H1 (cell line): ENCODE measurements at regions not wholly inside any gene's neighbourhood (a gene's known extent, or its start where the extent isn't known, plus 50 kb on each side); places are given as distances from the start of the nearest gene placed in this dataset.

ENCODE experiments used
- CTCF ChIA-PET: fragments of 300-600 bp; sonication (Branson Sonifier 250); formaldehyde crosslinking; loops from one replicate; lab custom pipeline; 2021; ENCODE audit not compliant: partially characterized antibody; lab: Charles Lee
- POLR2A ChIA-PET: fragments of 300-600 bp; sonication (Branson Sonifier 250); formaldehyde crosslinking; loops from one replicate; lab custom pipeline; 2021; ENCODE audit warnings: inconsistent platforms; ENCODE audit not compliant: partially characterized antibody; lab: Charles Lee
- DNase-seq, 2 experiments: peaks; one replicate each; pipeline versions ENCODE4 v3.0.0 to v3.0.0-alpha.2; 2010 to 2022; ENCODE audit warnings: low spot score in 2 of 2, low read depth in 1 of 2, mixed read lengths in 1 of 2
- FAIRE-seq: peaks from 2 replicates; lab custom pipeline; 2011; peaks lifted over from hg19 to GRCh38; lab: Jason Lieb, UNC
- H2AFZ ChIP-seq: 2 replicates; pipeline ENCODE4 v1.8.1; 2012; ENCODE audit warnings: low read length, inconsistent platforms
- H2AK5ac ChIP-seq: 2 replicates; pipeline ENCODE4 v1.6.1; 2013; ENCODE audit warnings: low read depth, low read length
- H2BK120ac ChIP-seq: replicated peaks from 2 replicates; pipeline ENCODE3; 2013; ENCODE audit warnings: low read depth, low read length, inconsistent platforms
- H2BK12ac ChIP-seq: 2 replicates; pipeline ENCODE4 v1.6.1; 2013; ENCODE audit warnings: low read depth, low read length
- H2BK15ac ChIP-seq: 2 replicates; pipeline ENCODE4 v1.6.1; 2013; ENCODE audit warnings: low read length
- H2BK20ac ChIP-seq: 2 replicates; pipeline ENCODE4 v1.6.1; 2013; ENCODE audit warnings: low read length
- H2BK5ac ChIP-seq: 2 replicates; pipeline ENCODE4 v1.6.1; 2013; ENCODE audit warnings: low read depth, low read length
- H3K14ac ChIP-seq: 2 replicates; pipeline ENCODE4 v1.6.1; 2013; ENCODE audit warnings: inconsistent platforms; ENCODE audit not compliant: insufficient read length
- H3K18ac ChIP-seq: 2 replicates; pipeline ENCODE4 v1.6.1; 2013; ENCODE audit warnings: low read length; ENCODE audit errors: extremely low read depth
- H3K23ac ChIP-seq: 2 replicates; pipeline ENCODE4 v1.6.1; 2013; ENCODE audit warnings: inconsistent platforms; ENCODE audit not compliant: insufficient read length
- H3K23me2 ChIP-seq: 2 replicates; pipeline ENCODE4 v1.6.1; 2013; ENCODE audit warnings: low read depth, low read length
- H3K27ac ChIP-seq: 2 replicates; pipeline ENCODE4 v1.6.1; 2011; ENCODE audit warnings: low read depth, low read length, inconsistent platforms
- H3K27me3 ChIP-seq, 4 experiments: replicated peaks in 1 of 4; 1 replicate in 1 of 4; 2 replicates in 3 of 4; pipeline versions ENCODE4 v1.6.1 to v1.8.1; 2011 to 2013; ENCODE audit warnings: low read length in 3 of 4, mild to moderate bottlenecking in 3 of 4, inconsistent platforms in 2 of 4, mixed read lengths in 2 of 4, moderate library complexity in 1 of 4; ENCODE audit not compliant: control insufficient read depth in 3 of 4, insufficient read depth in 3 of 4; ENCODE audit errors: extremely low read depth in 1 of 4
- H3K36me3 ChIP-seq, 4 experiments: 2 replicates each; pipeline versions ENCODE4 v1.6.1 to v1.8.1; 2011 to 2013; ENCODE audit warnings: mild to moderate bottlenecking in 4 of 4, low read length in 3 of 4, moderate library complexity in 2 of 4, control low read depth in 1 of 4, inconsistent platforms in 1 of 4; ENCODE audit not compliant: insufficient read depth in 4 of 4, control insufficient read depth in 2 of 4
- H3K4ac ChIP-seq: replicated peaks from 2 replicates; pipeline ENCODE3; 2013; ENCODE audit warnings: low read length, low read depth, mixed read lengths, inconsistent platforms; ENCODE audit not compliant: insufficient read length
- H3K4me1 ChIP-seq, 4 experiments: replicated peaks in 1 of 4; 1 replicate in 1 of 4; 2 replicates in 3 of 4; pipeline versions ENCODE4 v1.6.1 to v1.8.1; 2011 to 2013; ENCODE audit warnings: low read length in 3 of 4, inconsistent platforms in 2 of 4, mixed read lengths in 1 of 4; ENCODE audit not compliant: insufficient read depth in 4 of 4, control insufficient read depth in 3 of 4
- H3K4me2 ChIP-seq, 2 experiments: 2 replicates each; pipeline versions ENCODE4 v1.6.1 to v1.8.1; 2011 to 2013; ENCODE audit warnings: low read depth in 2 of 2, low read length in 2 of 2, control low read depth in 1 of 2, inconsistent platforms in 1 of 2, mild to moderate bottlenecking in 1 of 2; ENCODE audit not compliant: insufficient read depth in 1 of 2
- H3K4me3 ChIP-seq, 4 experiments: fragments of 200-600, 300-600 bp in 1 of 4; sonication (generic), shearing (Covaris generic), sonication (Bioruptor Twin) in 1 of 4; 2 replicates each; pipeline versions ENCODE4 v1.5.1 to v1.8.1; 2011 to 2016; ENCODE audit warnings: low read length in 4 of 4, low read depth in 3 of 4, control low read depth in 2 of 4, inconsistent platforms in 2 of 4, mild to moderate bottlenecking in 2 of 4, mixed read lengths in 1 of 4, moderate library complexity in 1 of 4; ENCODE audit not compliant: insufficient read depth in 2 of 4; ENCODE audit errors: extremely low read depth in 1 of 4
- H3K56ac ChIP-seq: replicated peaks from 2 replicates; pipeline ENCODE3; 2013; ENCODE audit warnings: low read depth, mild to moderate bottlenecking, mixed read lengths, low read length, inconsistent platforms; ENCODE audit not compliant: insufficient read length
- H3K79me1 ChIP-seq: 2 replicates; pipeline ENCODE4 v1.6.1; 2013; ENCODE audit warnings: low read depth, low read length, control low read depth
- H3K79me2 ChIP-seq, 2 experiments: 2 replicates each; pipeline versions ENCODE4 v1.6.1 to v1.8.1; 2012 to 2013; ENCODE audit warnings: low read length in 2 of 2, mild to moderate bottlenecking in 2 of 2, inconsistent platforms in 1 of 2; ENCODE audit not compliant: insufficient read depth in 2 of 2, control insufficient read depth in 1 of 2
- H3K9ac ChIP-seq, 4 experiments: replicated peaks in 1 of 4; 1 replicate in 1 of 4; 2 replicates in 3 of 4; pipeline versions ENCODE4 v1.6.1 to v1.8.1; 2011 to 2013; ENCODE audit warnings: low read depth in 3 of 4, low read length in 3 of 4, control low read depth in 2 of 4, mild to moderate bottlenecking in 2 of 4, moderate library complexity in 2 of 4, inconsistent platforms in 1 of 4; ENCODE audit errors: extremely low read depth in 1 of 4
- H3K9me3 ChIP-seq, 2 experiments: 2 replicates each; pipeline versions ENCODE4 v1.6.1 to v1.8.1; 2012 to 2013; ENCODE audit warnings: mild to moderate bottlenecking in 2 of 2, moderate library complexity in 2 of 2, control low read depth in 1 of 2, inconsistent platforms in 1 of 2, low read depth in 1 of 2, low read length in 1 of 2, mixed read lengths in 1 of 2; ENCODE audit not compliant: insufficient read depth in 2 of 2
- H4K20me1 ChIP-seq, 2 experiments: replicated peaks in 1 of 2; 2 replicates each; pipeline versions ENCODE3 to v1.8.1; 2011 to 2013; ENCODE audit warnings: inconsistent platforms in 2 of 2, low read length in 2 of 2, mild to moderate bottlenecking in 1 of 2; ENCODE audit not compliant: insufficient read depth in 2 of 2, control insufficient read depth in 1 of 2
- H4K5ac ChIP-seq: 2 replicates; pipeline ENCODE4 v1.6.1; 2013; ENCODE audit warnings: low read length, low read depth, mixed read lengths, inconsistent platforms; ENCODE audit not compliant: insufficient read length
- H4K8ac ChIP-seq: 2 replicates; pipeline ENCODE4 v1.8.0; 2013; ENCODE audit warnings: mild to moderate bottlenecking, moderate library complexity, low read length, inconsistent platforms; ENCODE audit not compliant: insufficient read depth; ENCODE audit errors: extremely low read depth
- H4K91ac ChIP-seq: replicated peaks from 2 replicates; pipeline ENCODE3; 2013; ENCODE audit warnings: low read length, mixed read lengths, inconsistent platforms; ENCODE audit not compliant: insufficient read length
- CBX5 ChIP-seq: fragments of 300-800, 300-1000 bp; sonication (generic); IDR thresholded peaks from 2 replicates; pipeline ENCODE4 v1.7.1; 2016; ENCODE audit warnings: antibody characterized with exemption, low read length, low read depth
- CEBPB ChIP-seq: IDR thresholded peaks from 2 replicates; pipeline ENCODE4 v1.6.1; 2012; ENCODE audit warnings: low read depth, low read length
- FOSL1 ChIP-seq: IDR thresholded peaks from 2 replicates; pipeline ENCODE4 v1.6.1; 2011; ENCODE audit warnings: mild to moderate bottlenecking, low read depth, low read length, moderate library complexity; ENCODE audit not compliant: insufficient read depth
- GABPA ChIP-seq: IDR thresholded peaks from 2 replicates; pipeline ENCODE4 v1.6.1; 2011; ENCODE audit warnings: mild to moderate bottlenecking, low read length, moderate library complexity, borderline replicate concordance; ENCODE audit not compliant: insufficient read depth
- NANOG ChIP-seq: IDR thresholded peaks from 2 replicates; pipeline ENCODE4 v1.6.1; 2011; ENCODE audit warnings: low read length, low read depth, mild to moderate bottlenecking, inconsistent platforms; ENCODE audit not compliant: insufficient read depth, poor library complexity, severe bottlenecking
- RBBP5 ChIP-seq: IDR thresholded peaks from 2 replicates; pipeline ENCODE4 v1.7.1; 2012; ENCODE audit warnings: low read depth, mild to moderate bottlenecking, inconsistent platforms, low read length, moderate library complexity, borderline replicate concordance
- RFX5 ChIP-seq: IDR thresholded peaks from 2 replicates; pipeline ENCODE4 v1.6.1; 2011; ENCODE audit warnings: low read depth, low read length, improper control_type of control experiment, borderline replicate concordance
- RXRA ChIP-seq: IDR thresholded peaks from 2 replicates; pipeline ENCODE4 v1.6.1; 2011; ENCODE audit warnings: low read depth, mild to moderate bottlenecking, low read length, moderate library complexity; ENCODE audit not compliant: insufficient read depth
- SIN3A ChIP-seq, 2 experiments: IDR thresholded peaks in 1 of 2; conservative IDR thresholded peaks in 1 of 2; 2 replicates each; pipeline ENCODE4 v1.6.1; 2011 to 2012; ENCODE audit warnings: low read length in 2 of 2, improper control_type of control experiment in 1 of 2, low read depth in 1 of 2, mild to moderate bottlenecking in 1 of 2
- SP2 ChIP-seq: IDR thresholded peaks from 2 replicates; pipeline ENCODE4 v1.6.1; 2012; ENCODE audit warnings: mild to moderate bottlenecking, low read length, inconsistent platforms
- TEAD4 ChIP-seq: IDR thresholded peaks from 2 replicates; pipeline ENCODE4 v1.6.1; 2012; ENCODE audit warnings: low read depth, low read length, inconsistent platforms, mixed read lengths
- WGBS, 2 experiments: shearing (Covaris generic) in 1 of 2; methylation state at CpG; one replicate each; pipeline versions ENCODE4 v1.1.6 to v1.1.7; 2013 to 2015; ENCODE audit warnings: low lambda C conversion rate in 2 of 2, mixed read lengths in 2 of 2, inconsistent platforms in 1 of 2, low coverage in 1 of 2, missing lambda C conversion rate in 1 of 2; ENCODE audit not compliant: insufficient replicate concordance in 2 of 2, insufficient coverage in 1 of 2, insufficient read length in 1 of 2; ENCODE audit errors: extremely low coverage in 1 of 2, missing lambda C conversion rate in 1 of 2; 5-methylcytosine and 5-hydroxymethylcytosine counted together
- TF ChIP-seq, protein P1 (sequence below): IDR thresholded peaks from 2 replicates; pipeline ENCODE4 v1.6.1; 2012; ENCODE audit warnings: low read length, inconsistent platforms

DNA sequence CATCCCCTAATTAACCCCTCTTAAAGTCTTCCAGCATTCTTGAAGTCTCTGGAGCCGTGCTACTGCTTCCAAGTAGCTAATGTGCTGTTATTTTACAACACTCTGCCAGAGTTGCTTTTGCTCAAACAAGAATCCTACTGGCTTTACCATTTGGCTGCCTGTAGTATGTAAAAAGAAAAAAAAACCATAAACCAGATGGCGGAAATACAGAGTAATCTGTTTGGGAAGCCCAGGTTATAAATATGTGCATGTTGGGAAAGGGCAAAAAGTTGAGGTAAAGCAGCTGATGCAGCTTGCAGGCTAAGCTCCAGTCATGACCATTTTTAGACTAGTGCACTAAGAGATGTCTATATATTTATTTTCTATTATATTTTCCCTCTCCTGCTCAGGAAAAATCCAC lies 313.2 kb upstream of the ETAA1 start:
- TF ChIP-seq GABPA (no peak), SP2 (no peak), FOSL1 (no peak), TEAD4 (no peak), RXRA (no peak), NANOG (no peak), CBX5 (no peak), RBBP5 (no peak), CEBPB (no peak), RFX5 (no peak), SIN3A (conservative IDR thresholded peaks at IDR 0.05 in 1 of 2, IDR thresholded peaks at IDR 0.05 in 1 of 2; ENCODE audit: low read depth in 1 of 2, low read length in 2 of 2) (no peak)
- TF ChIP-seq, protein P1, sequence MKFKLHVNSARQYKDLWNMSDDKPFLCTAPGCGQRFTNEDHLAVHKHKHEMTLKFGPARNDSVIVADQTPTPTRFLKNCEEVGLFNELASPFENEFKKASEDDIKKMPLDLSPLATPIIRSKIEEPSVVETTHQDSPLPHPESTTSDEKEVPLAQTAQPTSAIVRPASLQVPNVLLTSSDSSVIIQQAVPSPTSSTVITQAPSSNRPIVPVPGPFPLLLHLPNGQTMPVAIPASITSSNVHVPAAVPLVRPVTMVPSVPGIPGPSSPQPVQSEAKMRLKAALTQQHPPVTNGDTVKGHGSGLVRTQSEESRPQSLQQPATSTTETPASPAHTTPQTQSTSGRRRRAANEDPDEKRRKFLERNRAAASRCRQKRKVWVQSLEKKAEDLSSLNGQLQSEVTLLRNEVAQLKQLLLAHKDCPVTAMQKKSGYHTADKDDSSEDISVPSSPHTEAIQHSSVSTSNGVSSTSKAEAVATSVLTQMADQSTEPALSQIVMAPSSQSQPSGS: no peak
- Histone ChIP-seq H3K9me3 (peaks cover 0 to 7% of the 10 kb centered on the region in 2 experiments; a peak in 1 of 4 replicates), H2BK15ac (no peak overlapping the region), H4K8ac (no peak overlapping the region), H4K5ac (no peak overlapping the region), H4K20me1 (no peaks in the 10 kb centered on the region), H3K23me2 (no peaks in the 10 kb centered on the region), H3K56ac (no peak overlapping the region), H3K14ac (no peak overlapping the region), H2BK5ac (no peak overlapping the region), H3K9ac (no peak overlapping the region), H2AK5ac (no peak overlapping the region), H3K23ac (no peak overlapping the region), H3K18ac (no peak overlapping the region), H4K91ac (no peak overlapping the region), H3K27ac (no peak overlapping the region), H3K79me2 (no peaks in the 10 kb centered on the region), H3K79me1 (no peaks in the 10 kb centered on the region), H3K36me3 (peaks cover 0 to 2% (median 0%) of the 10 kb centered on the region in 4 experiments; a peak in 2 of 8 replicates), H2BK20ac (no peak overlapping the region), H3K4me1 (no peaks in the 10 kb centered on the region), H2BK12ac (no peak overlapping the region), H2AFZ (no peak overlapping the region), H3K4ac (no peak overlapping the region), H3K4me3 (no peak overlapping the region), H2BK120ac (no peak overlapping the region), H3K27me3 (no peaks in the 10 kb centered on the region), H3K4me2 (no peak overlapping the region)
- DNase-seq (no peak), FAIRE-seq (no peak)
- CTCF ChIA-PET: interaction anchor here (0.9 kb wide), 1 partner anchor 33 kb away, joined by 5 read pairs; no protein-coding TSS in a partner anchor
- POLR2A ChIA-PET: no interaction called here
- 88% methylated on average over 2 of the region's 2 CpGs; no CpG with 5 or more reads in 1 of the 2 experiments for WGBS, 2 experiments
